ACC112 (cell line): ENCODE measurements at regions not wholly inside any gene's neighbourhood (a gene's known extent, or its start where the extent isn't known, plus 50 kb on each side); places are given as distances from the start of the nearest gene placed in this dataset.

Source experiments
- H2AFZ ChIP-seq: fragments of 200-600 bp; sonication (generic); one replicate; pipeline ENCODE4 v1.6.0; 2017; ENCODE audit warnings: antibody characterized with exemption, low read length; ENCODE audit not compliant: unreplicated experiment
- H3K27ac ChIP-seq: fragments of 200-600 bp; sonication (generic); 2 replicates; pipeline ENCODE4 v1.5.1; 2014; ENCODE audit warnings: low read depth, mild to moderate bottlenecking, antibody characterized with exemption, low read length, moderate library complexity
- H3K27me3 ChIP-seq: fragments of 200-600 bp; sonication (generic); 2 replicates; pipeline ENCODE4 v1.6.1; 2014; ENCODE audit warnings: mild to moderate bottlenecking, antibody characterized with exemption, low read length, moderate library complexity, mixed read lengths; ENCODE audit not compliant: insufficient read depth
- H3K36me3 ChIP-seq: fragments of 200-600 bp; sonication (generic); 2 replicates; pipeline ENCODE4 v1.6.1; 2016; ENCODE audit warnings: mild to moderate bottlenecking, antibody characterized with exemption, low read length, moderate library complexity, mixed read lengths; ENCODE audit not compliant: insufficient read depth
- H3K4me1 ChIP-seq: fragments of 200-600 bp; sonication (generic); one replicate; pipeline ENCODE4 v1.6.1; 2016; ENCODE audit warnings: low read length, mixed read lengths; ENCODE audit not compliant: insufficient read depth, unreplicated experiment, control insufficient read depth
- H3K4me3 ChIP-seq: fragments of 200-600 bp; sonication (generic); 2 replicates; pipeline ENCODE4 v1.5.1; 2014; ENCODE audit warnings: mild to moderate bottlenecking, low read depth, low read length
- H3K79me2 ChIP-seq: fragments of 200-600 bp; sonication (generic); one replicate; pipeline ENCODE4 v1.6.0; 2016; ENCODE audit warnings: low read length; ENCODE audit not compliant: control insufficient read depth, unreplicated experiment, insufficient read depth

GRCh38 chr20:62563561-62563960 lies 78.7 kb upstream of the SLCO4A1 start:
- Histone ChIP-seq H3K4me1 (no peaks in the 10 kb centered on the region), H3K79me2 (no peaks in the 10 kb centered on the region), H2AFZ (no peak overlapping the region), H3K4me3 (no peak overlapping the region), H3K27me3 (peaks cover 42% of the 10 kb centered on the region), H3K27ac (no peak overlapping the region), H3K36me3 (no peaks in the 10 kb centered on the region)

GRCh38 chr20:62564456-62565245 lies 77.7 kb upstream of the SLCO4A1 start:
- Histone ChIP-seq H3K27me3 (peaks cover 41% of the 10 kb centered on the region), H3K4me1 (no peaks in the 10 kb centered on the region)

GRCh38 chr20:62566266-62566665 lies 76.0 kb upstream of the SLCO4A1 start:
- Histone ChIP-seq H3K27ac (no peak overlapping the region), H2AFZ (no peak overlapping the region), H3K36me3 (no peaks in the 10 kb centered on the region), H3K4me3 (no peak overlapping the region), H3K27me3 (peaks cover 24% of the 10 kb centered on the region), H3K4me1 (no peaks in the 10 kb centered on the region), H3K79me2 (no peaks in the 10 kb centered on the region)

More at GRCh38 chr20:62564456-62565245, 77.7 kb upstream of the SLCO4A1 start:
- Histone ChIP-seq H3K79me2 (no peaks in the 10 kb centered on the region), H3K4me3 (no peak overlapping the region), H3K36me3 (no peaks in the 10 kb centered on the region), H3K27ac (no peak overlapping the region), H2AFZ (no peak overlapping the region)

- Histone ChIP-seq H3K27ac (no peak overlapping the region), H3K79me2 (no peaks in the 10 kb centered on the region), H2AFZ (no peak overlapping the region), H3K27me3 (peaks cover 19% of the 10 kb centered on the region), H3K4me3 (no peak overlapping the region), H3K36me3 (no peaks in the 10 kb centered on the region), H3K4me1 (no peaks in the 10 kb centered on the region)
Measured at GRCh38 chr20:62566771-62567170, 75.5 kb upstream of the SLCO4A1 start.

GRCh38 chr20:62567246-62568044 lies 74.9 kb upstream of the SLCO4A1 start:
- Histone ChIP-seq H3K36me3 (no peaks in the 10 kb centered on the region), H3K27me3 (peaks cover 18% of the 10 kb centered on the region), H3K79me2 (no peaks in the 10 kb centered on the region), H3K27ac (no peak overlapping the region), H2AFZ (no peak overlapping the region), H3K4me1 (no peaks in the 10 kb centered on the region), H3K4me3 (no peak overlapping the region)

- Histone ChIP-seq H3K27me3 (peaks cover 18% of the 10 kb centered on the region), H3K4me3 (no peak overlapping the region), H3K27ac (no peak overlapping the region), H3K36me3 (no peaks in the 10 kb centered on the region), H2AFZ (no peak overlapping the region), H3K79me2 (no peaks in the 10 kb centered on the region), H3K4me1 (no peaks in the 10 kb centered on the region)
Measured at GRCh38 chr20:62568045-62568389, 74.3 kb upstream of the SLCO4A1 start.

GRCh38 chr20:62569615-62570014 lies 72.7 kb upstream of the SLCO4A1 start:
- H3K4me3 ChIP-seq = no peak overlapping the region
- H3K27me3 ChIP-seq = peaks cover 32% of the 10 kb centered on the region
- no peak overlapping the region for H3K27ac ChIP-seq
- H3K36me3 ChIP-seq = no peaks in the 10 kb centered on the region
- no peaks in the 10 kb centered on the region for H3K79me2 ChIP-seq
- H2AFZ ChIP-seq = no peak overlapping the region
- H3K4me1 ChIP-seq = no peaks in the 10 kb centered on the region

GRCh38 chr20:62570403-62570802 lies 71.9 kb upstream of the SLCO4A1 start:
- H3K79me2 ChIP-seq = no peaks in the 10 kb centered on the region
- peaks cover 40% of the 10 kb centered on the region for H3K27me3 ChIP-seq
- H3K36me3 ChIP-seq = no peaks in the 10 kb centered on the region
- no peak overlapping the region for H3K27ac ChIP-seq
- H3K4me1 ChIP-seq = no peaks in the 10 kb centered on the region
- H3K4me3 ChIP-seq = no peak overlapping the region
- no peak overlapping the region for H2AFZ ChIP-seq

- no peaks in the 10 kb centered on the region for H3K79me2 ChIP-seq
- no peak overlapping the region for H3K27ac ChIP-seq
- peaks cover 47% of the 10 kb centered on the region for H3K27me3 ChIP-seq
- H2AFZ ChIP-seq = no peak overlapping the region
- H3K36me3 ChIP-seq = no peaks in the 10 kb centered on the region
- no peaks in the 10 kb centered on the region for H3K4me1 ChIP-seq
- H3K4me3 ChIP-seq = no peak overlapping the region
Measured at GRCh38 chr20:62570897-62571668, 71.2 kb upstream of the SLCO4A1 start.

GRCh38 chr20:62571669-62572344 lies 70.5 kb upstream of the SLCO4A1 start:
- H3K79me2 ChIP-seq = no peaks in the 10 kb centered on the region
- H2AFZ ChIP-seq = no peak overlapping the region
- no peak overlapping the region for H3K4me3 ChIP-seq
- no peaks in the 10 kb centered on the region for H3K36me3 ChIP-seq
- no peak overlapping the region for H3K27ac ChIP-seq
- H3K27me3 ChIP-seq = peaks cover 54% of the 10 kb centered on the region
- H3K4me1 ChIP-seq = no peaks in the 10 kb centered on the region
